GM12878 (cell line): ENCODE measurements at regions not wholly inside any gene's neighbourhood (a gene's known extent, or its start where the extent isn't known, plus 50 kb on each side); places are given as distances from the start of the nearest gene placed in this dataset.

ENCODE experiments used
- ATAC-seq: fragments of 200-7000 bp; cut with Tn5 transposase; 3 replicates; pipeline ENCODE4 v1.9.1; 2020; ENCODE audit warnings: mild to moderate bottlenecking, moderate library complexity
- BruUV-seq: library from RNA; stranded (reverse); fragments of 400-500 nt; replicated peaks from 2 replicates; lab custom pipeline; 2021; lab: Mats Ljungman, UMichigan
- CTCF ChIA-PET: fragments of 300-600 bp; sonication (Branson Sonifier 250); formaldehyde crosslinking; extraction: SDS; loops from one replicate; lab custom pipeline; 2021; ENCODE audit warnings: inconsistent platforms; lab: Yijun Ruan, JAX
- POLR2A ChIA-PET: fragments of 350-600 bp; formaldehyde crosslinking; extraction: SDS; loops from one replicate; lab custom pipeline; 2021; ENCODE audit warnings: inconsistent platforms; lab: Charles Lee
- RAD21 ChIA-PET: fragments of 300-600 bp; sonication (Branson Sonifier 250); formaldehyde crosslinking; loops from one replicate; lab custom pipeline; 2023; ENCODE audit warnings: antibody characterized with exemption; ENCODE audit not compliant: unreplicated experiment; lab: Charles Lee
- SMC1A ChIA-PET: fragments of 300-600 bp; sonication (Branson Sonifier 250); formaldehyde crosslinking; loops from one replicate; lab custom pipeline; 2023; ENCODE audit not compliant: unreplicated experiment, uncharacterized antibody; lab: Charles Lee
- DNase-seq: peaks from one replicate; pipeline ENCODE4 v3.0.0-alpha.2; 2011; ENCODE audit warnings: low read depth, low spot score
- FAIRE-seq: peaks from 3 replicates; lab custom pipeline; 2011; peaks lifted over from hg19 to GRCh38; lab: Jason Lieb, UNC
- H2AFZ ChIP-seq: 2 replicates; pipeline ENCODE4 v1.6.0; 2011; ENCODE audit warnings: low read depth, low read length, control low read depth; ENCODE audit not compliant: control insufficient read depth
- H3K27ac ChIP-seq: 2 replicates; pipeline ENCODE4 v1.5.1; 2011; ENCODE audit warnings: control low read depth; ENCODE audit not compliant: control insufficient read depth, insufficient read depth
- H3K27me3 ChIP-seq, 2 experiments: replicated peaks in 1 of 2; 2 replicates each; pipeline versions ENCODE4 v1.6.0 to v1.6.1; 2011; ENCODE audit warnings: low read length in 1 of 2; ENCODE audit not compliant: control insufficient read depth in 2 of 2, insufficient read depth in 2 of 2
- H3K36me3 ChIP-seq, 2 experiments: 2 replicates each; pipeline ENCODE4 v1.5.1; 2011; ENCODE audit warnings: low read length in 1 of 2; ENCODE audit not compliant: control insufficient read depth in 2 of 2, insufficient read depth in 2 of 2
- H3K4me1 ChIP-seq: 2 replicates; pipeline ENCODE4 v1.6.1; 2011; ENCODE audit warnings: mild to moderate bottlenecking, low read length, moderate library complexity, mixed read lengths; ENCODE audit not compliant: control insufficient read depth, insufficient read depth
- H3K4me2 ChIP-seq: 2 replicates; pipeline ENCODE4 v1.6.0; 2011; ENCODE audit warnings: control low read depth; ENCODE audit not compliant: control insufficient read depth, insufficient read depth
- H3K4me3 ChIP-seq: fragments of 200-600 bp; sonication (generic); 2 replicates; pipeline ENCODE4 v1.5.1; 2016
- H3K79me2 ChIP-seq: 2 replicates; pipeline ENCODE4 v1.6.0; 2011; ENCODE audit warnings: low read length; ENCODE audit not compliant: control insufficient read depth, insufficient read depth
- H3K9ac ChIP-seq: 2 replicates; pipeline ENCODE4 v1.8.0; 2011; ENCODE audit warnings: low read length, control low read depth, mixed read lengths; ENCODE audit not compliant: control insufficient read depth, insufficient read depth
- H3K9me3 ChIP-seq: replicated peaks from 3 replicates; pipeline ENCODE4 v1.5.1; 2011; ENCODE audit warnings: mild to moderate bottlenecking, low read length; ENCODE audit not compliant: control insufficient read depth, insufficient read depth
- H4K20me1 ChIP-seq: 2 replicates; pipeline ENCODE4 v1.6.0; 2011; ENCODE audit not compliant: control insufficient read depth, insufficient read depth
- MEF2B ChIP-seq: fragments of 450-650 bp; IDR thresholded peaks from 2 replicates; pipeline ENCODE4 v1.6.1; 2018; ENCODE audit warnings: mild to moderate bottlenecking, moderate library complexity; ENCODE audit not compliant: partially characterized antibody, poor library complexity, severe bottlenecking
- POLR2AphosphoS2 ChIP-seq: IDR thresholded peaks from 2 replicates; pipeline ENCODE4 v1.6.1; 2011; ENCODE audit warnings: low read depth, mild to moderate bottlenecking, low read length, improper control_type of control experiment, moderate library complexity
- POLR2AphosphoS5 ChIP-seq: IDR thresholded peaks from 2 replicates; pipeline ENCODE4 v1.6.1; 2011; ENCODE audit warnings: mild to moderate bottlenecking, low read length, inconsistent platforms
- USF1 ChIP-seq: IDR thresholded peaks from 2 replicates; pipeline ENCODE4 v1.6.1; 2011; ENCODE audit warnings: borderline replicate concordance, low read depth, mild to moderate bottlenecking, moderate library complexity, mixed read lengths, low read length; ENCODE audit not compliant: insufficient read depth; ENCODE audit errors: extremely low read length
- ZNF622 ChIP-seq: fragments of 450-650 bp; IDR thresholded peaks from 2 replicates; pipeline ENCODE4 v1.6.1; 2017; ENCODE audit warnings: mild to moderate bottlenecking, inconsistent platforms
- ZNF687 ChIP-seq: fragments of 450-650 bp; IDR thresholded peaks from 2 replicates; pipeline ENCODE4 v1.6.1; 2017; ENCODE audit warnings: mild to moderate bottlenecking, moderate library complexity
- WGBS: methylation state at CpG from one replicate; pipeline ENCODE4 v1.1.6; 2016; ENCODE audit warnings: low lambda C conversion rate; ENCODE audit not compliant: insufficient replicate concordance, insufficient coverage; ENCODE audit errors: missing lambda C conversion rate; 5-methylcytosine and 5-hydroxymethylcytosine counted together
- in situ Hi-C: fragments of 300-500 bp; cut with MboI; formaldehyde crosslinking; loops from 9 replicates; pipeline ENCODE4 v1.14.3; 2018; ENCODE audit warnings: mixed read lengths
- intact Hi-C: fragments of 100-400 bp; cut with micrococcal nuclease; formaldehyde crosslinking; loops from one replicate; pipeline ENCODE4 v1.14.2; 2022; ENCODE audit not compliant: unreplicated experiment

GRCh38 chr21:28852706-28853105 is 140.0 kb downstream of the LTN1 start:
- 21% methylated on average over 5 of the region's 5 CpGs for WGBS
- H3K9me3 ChIP-seq = no peaks in the 10 kb centered on the region
- no peak overlapping the region for H2AFZ ChIP-seq
- BruUV-seq = no TSS peak
- in situ Hi-C loops (no loop called here), intact Hi-C loops (no loop called here)
- ChIA-PET SMC1A (no interaction called here), CTCF (no interaction called here), POLR2A (no interaction called here), RAD21 (no interaction called here)
- TF ChIP-seq ZNF687 (no peak), POLR2AphosphoS2 (no peak), ZNF622 (no peak), USF1 (no peak), POLR2AphosphoS5 (no peak), MEF2B (no peak)
- H3K9ac ChIP-seq = no peak overlapping the region
- no peak overlapping the region for H3K4me2 ChIP-seq
- no peaks in the 10 kb centered on the region for H3K4me1 ChIP-seq
- H3K27ac ChIP-seq = no peak overlapping the region
- ATAC-seq (no peak), FAIRE-seq (no peak), DNase-seq (no peak)
- H4K20me1 ChIP-seq = no peaks in the 10 kb centered on the region
- H3K36me3 ChIP-seq = no peaks in the 10 kb centered on the region
- no peak overlapping the region for H3K4me3 ChIP-seq
- no peaks in the 10 kb centered on the region for H3K27me3 ChIP-seq
- no peaks in the 10 kb centered on the region for H3K79me2 ChIP-seq
